HG03575 (cell line): ENCODE measurements at regions not wholly inside any gene's neighbourhood (a gene's known extent, or its start where the extent isn't known, plus 50 kb on each side); places are given as distances from the start of the nearest gene placed in this dataset.

ENCODE experiments used
- ATAC-seq: cut with Tn5 transposase; IDR thresholded peaks from one replicate; pipeline ENCODE4 v1.9.1; 2021; ENCODE audit not compliant: unreplicated experiment, insufficient number of reproducible peaks, low FRiP score; ENCODE audit errors: extremely low read depth

DNA sequence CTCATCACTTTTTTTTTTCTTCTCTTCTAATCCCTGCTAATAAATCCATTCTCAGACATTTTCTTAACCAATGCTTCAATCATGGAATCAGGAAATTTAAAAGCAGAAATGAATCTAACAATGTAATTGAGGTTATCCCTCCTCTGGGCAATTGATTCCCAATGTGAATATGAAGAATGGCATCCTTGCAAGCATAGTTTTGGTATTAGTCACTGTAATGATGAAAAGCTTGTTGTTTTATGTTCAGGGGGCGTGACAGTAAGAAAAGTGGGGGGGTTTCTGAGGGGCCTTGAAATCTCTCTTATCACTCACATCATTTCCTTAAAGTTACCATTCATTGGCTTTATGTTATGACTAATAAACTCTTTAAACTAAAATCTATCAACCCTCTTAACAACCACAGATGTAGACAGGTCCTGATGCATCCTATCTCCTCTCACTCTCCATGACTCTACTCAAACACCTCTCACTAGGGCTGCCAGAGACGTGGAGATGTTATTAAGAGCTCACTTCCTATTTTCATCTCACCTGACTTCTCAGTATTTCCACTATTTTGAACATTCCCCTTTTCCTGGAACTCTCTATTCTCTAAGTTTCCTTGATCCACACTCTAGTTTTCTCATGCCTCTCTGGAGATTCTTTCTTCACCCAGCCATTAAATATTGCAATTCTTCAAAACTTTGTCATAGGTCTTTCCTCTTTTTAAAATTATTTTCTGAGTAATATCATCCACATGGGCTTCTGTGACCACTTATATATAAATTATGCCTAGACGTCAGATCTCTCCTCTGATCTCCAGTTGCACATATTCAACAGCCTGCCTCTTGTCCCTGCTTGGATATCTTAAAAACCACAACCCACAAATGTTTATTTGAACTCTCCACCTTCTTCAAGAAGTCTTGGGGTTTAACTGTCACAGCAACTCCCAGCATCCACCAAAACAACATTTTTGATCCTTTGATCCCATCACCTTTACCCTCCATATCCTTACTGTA is 332.9 kb downstream of the CDH2 start:
- no peak for ATAC-seq

DNA sequence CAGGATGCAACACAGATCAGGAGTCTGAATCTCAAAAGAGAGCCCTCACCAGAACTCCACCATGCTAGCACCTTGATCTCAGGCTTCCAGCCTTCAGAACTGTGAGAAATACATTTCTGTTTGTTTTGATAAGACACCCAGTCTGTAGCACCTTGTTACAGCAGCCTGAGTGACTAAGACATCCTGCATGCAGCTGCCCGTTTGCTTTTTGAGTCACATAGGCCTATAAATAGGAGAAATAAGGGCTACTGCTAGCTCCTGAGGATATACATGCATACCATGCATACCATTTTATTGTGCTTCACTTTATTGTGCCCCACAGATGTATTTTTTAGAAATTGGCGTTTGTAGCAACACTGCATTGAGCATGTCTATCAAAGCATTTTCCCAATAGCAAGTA is 337.8 kb downstream of the CDH2 start:
- ATAC-seq: no peak

DNA sequence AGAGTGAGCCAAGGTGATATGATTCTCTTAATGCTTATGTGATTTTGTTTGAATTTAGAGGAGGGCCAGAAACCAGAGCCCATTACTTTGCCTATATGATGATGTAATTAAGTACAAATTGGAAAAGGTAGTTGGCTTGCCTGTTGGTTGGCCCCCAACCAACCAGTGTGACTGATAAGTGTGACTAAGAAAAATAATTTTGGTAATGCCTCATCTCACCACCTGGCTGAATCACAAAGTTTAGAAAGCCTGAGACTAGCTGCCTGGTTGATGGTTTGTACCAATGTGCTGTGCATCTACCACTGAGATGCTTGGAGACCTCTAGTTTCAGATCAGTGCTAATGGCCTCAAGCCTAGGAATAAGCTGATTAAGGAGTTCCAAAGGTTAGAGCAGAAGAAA is 338.7 kb downstream of the CDH2 start:
- ATAC-seq: no peak

DNA sequence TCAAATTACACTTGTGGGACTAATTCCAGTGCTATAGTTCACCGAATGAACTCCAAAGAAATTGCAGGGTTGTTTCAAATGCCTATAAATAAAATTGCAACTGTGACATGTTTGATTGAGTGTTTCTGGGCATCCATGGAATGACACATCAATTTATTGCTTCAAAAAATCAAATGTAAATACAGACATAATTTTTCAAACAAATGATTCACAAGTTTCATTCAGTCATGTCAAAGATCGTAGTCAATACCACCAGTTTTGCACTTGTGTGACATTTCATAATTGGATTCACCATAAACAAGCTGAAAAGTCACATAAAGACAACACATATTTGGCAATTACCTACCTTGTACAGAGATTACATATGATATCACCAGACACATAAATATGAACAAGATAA is 350.8 kb downstream of the CDH2 start:
- ATAC-seq: no peak

DNA sequence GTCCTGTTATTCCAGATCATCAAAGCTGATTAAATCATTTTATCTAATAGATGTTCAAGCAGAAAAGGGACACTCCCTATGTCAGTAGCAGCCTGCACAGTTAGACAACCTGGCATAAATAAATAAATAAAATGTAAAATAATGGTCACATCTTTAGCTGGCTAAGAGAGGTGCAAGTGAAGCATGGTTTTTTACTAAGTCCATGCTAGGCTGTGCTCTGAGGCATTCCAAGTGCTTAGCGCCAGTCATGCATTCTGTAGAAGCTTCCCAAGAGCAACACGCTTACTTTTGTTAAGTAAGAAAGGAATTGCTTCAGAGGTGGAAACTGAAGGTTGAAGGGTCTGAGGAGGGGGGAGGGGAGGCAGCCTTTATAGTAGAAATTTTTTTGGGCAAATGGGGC is 351.2 kb downstream of the CDH2 start:
- ATAC-seq: no peak

DNA sequence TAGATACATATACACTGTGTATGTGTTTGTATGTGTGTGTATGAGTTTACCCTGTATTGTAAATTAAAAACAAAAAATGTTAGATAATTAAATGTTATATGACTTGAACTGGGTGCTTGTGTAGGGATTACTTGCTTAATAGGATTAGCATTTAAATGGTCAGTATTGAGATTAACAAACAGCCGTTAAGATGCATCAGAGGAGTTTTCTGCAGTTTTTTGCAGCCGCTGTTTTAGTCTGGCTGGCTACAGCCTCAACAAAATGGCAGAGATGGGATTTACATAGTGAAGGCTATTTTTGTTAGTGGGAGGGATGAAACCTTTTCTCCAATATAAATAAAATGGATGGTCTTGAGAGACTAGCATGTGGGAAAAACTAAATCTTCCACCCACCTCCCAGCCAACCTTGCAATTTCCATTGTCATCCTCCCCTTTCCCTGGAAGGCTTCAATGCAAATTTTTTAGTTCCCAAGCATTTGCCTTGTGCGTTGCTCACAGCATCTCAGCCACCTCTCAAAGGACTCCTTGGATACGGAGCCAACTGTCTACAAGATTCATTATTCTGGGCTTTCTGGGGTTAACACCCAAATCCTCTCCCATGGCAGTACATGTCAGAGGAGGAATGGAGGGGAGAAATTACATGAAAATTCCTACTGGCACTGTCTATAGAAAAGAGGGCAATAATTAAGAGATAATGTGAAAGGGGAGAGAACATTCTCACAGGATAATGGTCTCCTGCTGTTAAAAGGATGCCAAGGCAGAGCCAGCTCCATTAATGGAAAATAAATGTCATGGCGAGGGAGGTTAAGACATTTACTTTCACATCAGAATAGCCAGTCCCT is 351.9 kb downstream of the CDH2 start:
- ATAC-seq: no peak

DNA sequence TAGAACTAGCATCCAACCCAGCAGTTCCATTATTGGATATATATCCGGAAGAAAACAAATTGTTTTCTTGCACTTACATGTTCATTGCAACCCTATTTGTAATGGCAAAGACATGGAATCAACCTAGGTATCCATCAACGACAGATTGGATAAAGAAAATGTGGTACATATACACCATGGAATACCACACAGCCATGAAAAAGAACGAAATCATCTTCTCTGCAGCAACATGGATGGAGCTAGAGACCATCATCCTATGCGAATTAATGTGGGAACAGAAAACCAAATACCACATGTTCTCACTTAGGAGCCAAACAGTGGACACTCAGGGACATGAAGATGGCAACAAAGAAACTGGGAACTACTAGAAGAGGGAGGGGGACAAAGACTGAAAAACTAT is 352.7 kb downstream of the CDH2 start:
- ATAC-seq: no peak

DNA sequence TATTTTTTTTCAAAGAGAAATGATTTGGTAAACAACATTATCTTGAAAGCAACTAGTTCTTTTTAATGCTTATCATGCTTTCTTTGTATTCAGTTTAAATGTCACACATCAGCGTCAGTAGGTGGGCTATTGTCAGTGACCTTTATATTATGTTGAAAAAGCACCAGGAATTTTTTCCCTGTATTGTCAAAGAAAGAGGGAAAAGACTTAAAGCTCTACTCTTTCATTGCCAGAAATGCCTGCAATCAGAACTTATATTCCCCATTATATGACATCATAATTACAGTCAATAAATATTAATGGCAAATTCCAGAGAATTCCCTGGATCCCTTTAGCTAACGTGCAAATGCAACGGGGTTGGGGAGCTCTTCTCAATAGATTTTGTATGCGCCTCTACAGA is 353.9 kb downstream of the CDH2 start:
- ATAC-seq: no peak

DNA sequence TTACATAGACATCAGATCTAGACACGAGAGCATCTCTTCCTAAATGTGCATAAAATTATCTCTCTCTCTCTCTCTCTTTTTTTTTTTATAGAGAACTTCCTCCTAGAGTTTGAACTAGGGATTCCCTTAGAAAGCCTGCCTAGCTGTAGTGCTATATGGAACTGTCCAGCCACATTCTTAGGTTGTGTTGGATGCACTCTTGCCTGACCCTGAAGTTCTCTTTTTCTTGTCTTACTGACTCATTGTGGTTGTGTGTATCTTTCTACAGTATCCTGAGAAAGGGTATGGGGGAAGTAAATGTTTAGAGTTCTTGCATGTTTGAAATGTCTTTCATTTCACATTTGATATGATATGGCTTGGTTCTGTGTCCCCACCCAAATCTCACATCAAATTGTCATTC is 368.2 kb downstream of the CDH2 start:
- ATAC-seq: no peak

DNA sequence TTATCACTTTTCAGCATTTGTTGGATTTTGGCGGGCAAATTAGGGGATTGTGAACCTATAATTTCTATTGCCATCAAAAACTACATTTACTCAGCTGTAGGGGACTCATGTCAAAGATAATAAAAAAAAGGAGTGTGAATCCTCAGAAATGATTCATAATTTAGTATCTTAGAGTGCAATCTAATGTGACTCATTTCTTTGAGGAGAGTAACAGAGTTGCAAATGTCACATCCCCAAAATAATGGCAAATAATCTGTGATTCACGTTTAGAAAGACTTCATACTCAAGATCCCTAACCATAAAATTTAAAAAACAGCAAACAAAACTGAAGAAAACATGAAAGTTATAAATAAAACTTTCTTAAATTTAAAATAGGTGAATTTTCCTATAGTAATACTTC is 373.0 kb downstream of the CDH2 start:
- no peak for ATAC-seq

DNA sequence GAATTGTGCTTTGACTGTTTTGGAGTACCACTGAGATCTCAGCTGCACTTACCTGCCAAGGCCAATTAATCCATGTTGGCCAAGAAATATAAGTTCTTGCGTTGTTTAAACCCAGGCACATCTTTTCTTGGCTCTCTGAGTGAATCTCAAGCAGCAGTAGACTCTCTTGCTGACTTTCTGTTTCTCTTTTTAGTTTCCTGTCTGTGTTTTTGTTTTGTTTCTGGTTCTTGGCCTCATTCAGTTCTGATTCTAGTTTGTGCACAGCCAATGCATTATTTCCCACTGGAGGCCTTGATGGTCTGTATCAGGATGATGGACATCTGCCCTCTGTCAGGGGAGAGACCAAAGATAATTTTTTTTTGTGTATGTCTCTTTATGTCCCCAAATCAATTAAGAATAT is 379.4 kb downstream of the CDH2 start:
- ATAC-seq: no peak

DNA sequence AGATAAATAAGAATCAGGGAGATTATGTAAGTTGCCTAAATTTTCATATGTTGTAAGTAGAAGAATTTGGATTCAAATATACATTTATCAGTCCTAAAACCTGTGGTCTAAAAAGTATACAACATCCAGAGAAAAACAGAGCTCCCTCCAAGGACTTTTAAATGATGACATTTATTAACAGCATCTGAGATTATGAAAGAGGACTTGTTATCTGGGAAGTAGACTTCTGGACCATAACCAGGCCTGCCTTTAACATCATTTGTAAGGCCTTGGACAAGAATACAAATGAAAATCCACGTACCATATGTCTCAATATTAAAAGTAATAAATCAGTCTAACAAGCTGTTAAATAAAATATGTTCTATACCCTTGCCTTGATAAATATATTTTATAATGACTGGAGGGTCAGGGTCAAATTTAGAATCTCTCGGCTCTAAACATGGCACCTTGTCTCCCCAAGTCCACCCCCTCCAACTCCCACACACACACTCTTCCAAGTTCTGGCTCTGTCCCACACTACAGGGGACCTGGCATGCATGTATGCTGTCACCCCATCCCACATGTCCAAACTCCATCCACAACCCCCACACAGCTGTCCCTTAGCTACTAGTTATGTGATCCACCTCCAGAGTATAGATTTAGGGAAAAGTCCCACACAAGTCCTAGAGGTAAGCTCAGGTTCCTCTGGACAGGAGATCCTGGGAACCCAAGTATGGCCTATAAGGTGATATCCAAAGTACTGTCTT is 382.6 kb downstream of the CDH2 start:
- ATAC-seq: no peak

DNA sequence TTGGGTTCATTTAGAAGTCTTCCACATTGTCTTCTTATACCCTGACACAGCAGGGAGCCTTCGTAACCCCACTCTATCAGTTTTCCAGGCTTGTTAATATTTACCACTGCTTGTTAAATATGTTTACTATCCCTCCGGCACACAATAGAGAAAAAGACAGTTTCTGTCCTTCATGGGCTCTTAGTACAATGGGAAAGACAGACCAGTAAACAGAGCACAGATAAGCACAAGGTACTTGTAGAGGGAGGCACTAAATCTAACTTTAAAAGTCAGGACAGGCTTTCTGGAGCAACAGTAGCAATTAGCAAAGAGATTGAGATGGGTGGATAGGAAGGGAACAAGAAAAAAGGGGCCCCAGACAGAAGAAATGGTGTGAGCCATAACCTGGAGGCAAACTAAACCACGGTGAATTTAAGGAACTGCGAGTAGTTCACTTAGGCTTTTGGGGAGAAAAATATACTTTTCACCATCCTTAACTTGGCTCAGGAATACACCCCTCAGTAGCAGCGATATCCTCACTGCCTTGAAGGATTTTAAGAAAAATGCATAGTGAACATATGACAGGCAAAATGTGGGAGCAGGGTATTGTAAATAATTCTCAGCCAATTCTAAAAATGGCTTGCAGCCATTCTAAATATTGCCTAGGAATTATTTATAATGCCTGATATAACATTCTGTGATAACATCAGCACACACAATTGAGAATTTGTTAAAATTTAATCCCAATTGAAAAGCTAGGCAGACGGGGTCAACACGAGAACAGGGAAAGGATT is 383.7 kb downstream of the CDH2 start:
- ATAC-seq: no peak

DNA sequence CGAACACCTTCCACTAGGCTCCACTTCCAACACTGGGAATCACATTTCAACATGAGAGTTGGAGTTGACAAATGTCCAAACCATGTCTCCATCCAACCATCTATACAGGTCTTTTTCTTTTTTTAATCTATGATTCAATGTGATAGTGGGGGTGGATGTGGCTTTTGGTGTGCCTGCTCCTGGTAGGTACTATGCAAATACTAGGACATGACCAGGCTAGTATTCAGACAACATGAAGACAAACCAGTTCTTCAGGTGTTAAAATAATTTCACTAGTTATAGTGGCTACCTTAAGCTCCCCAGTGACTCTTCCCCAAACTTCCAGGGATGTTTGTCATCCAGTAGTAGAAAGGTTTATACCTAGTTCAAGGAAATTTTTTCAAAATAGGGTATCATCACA is 387.5 kb downstream of the CDH2 start:
- ATAC-seq: no peak

DNA sequence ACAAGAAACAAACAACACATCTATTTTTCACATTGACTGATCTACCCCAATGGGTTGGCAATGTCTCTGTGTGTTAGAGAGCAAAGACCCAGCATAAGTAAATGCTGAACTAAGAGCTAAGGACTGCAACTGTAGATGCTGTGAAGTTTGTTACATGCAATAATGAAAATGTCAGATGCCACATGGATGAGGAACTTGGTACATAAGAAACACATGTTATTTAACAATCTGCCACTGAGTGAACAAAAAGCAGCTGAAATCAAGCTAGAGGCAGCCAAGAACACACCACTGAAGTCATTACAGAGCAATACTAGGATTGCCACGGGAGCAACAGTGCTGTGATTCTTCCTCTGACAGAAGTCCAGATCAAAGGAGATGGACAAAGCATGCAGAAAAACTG is 389.4 kb downstream of the CDH2 start:
- ATAC-seq: no peak

DNA sequence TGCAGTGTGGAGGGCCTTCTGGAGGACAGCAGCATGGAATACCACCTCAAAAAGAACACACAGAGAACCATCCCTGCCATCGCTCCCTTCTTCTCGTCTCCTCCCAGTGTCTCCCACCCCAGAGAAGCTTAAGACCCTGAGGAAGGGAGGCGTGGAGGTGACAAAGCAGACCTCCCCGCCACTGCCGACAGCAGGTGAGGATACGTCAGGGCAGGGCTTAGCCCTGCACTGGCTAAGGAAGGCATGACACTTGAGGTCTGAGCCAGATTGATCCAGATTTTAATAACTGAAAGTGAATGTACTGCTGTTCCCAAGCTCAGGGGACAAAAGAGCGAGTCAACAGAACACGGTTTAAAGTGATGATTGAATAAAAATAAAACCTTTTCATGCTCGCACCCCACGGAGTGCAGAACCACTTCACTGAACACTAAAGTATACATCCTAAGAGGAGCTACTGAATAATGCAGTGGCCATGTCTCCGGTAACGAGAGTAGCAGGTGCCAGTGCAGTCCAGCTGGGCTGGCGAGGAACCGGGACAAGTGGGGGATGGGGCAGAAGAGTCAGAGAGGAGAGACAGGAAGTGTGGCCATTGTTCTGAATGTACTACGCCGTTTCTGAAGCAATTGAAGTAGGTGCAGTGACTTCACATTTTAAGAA is 391.0 kb downstream of the CDH2 start:
- ATAC-seq: no peak

DNA sequence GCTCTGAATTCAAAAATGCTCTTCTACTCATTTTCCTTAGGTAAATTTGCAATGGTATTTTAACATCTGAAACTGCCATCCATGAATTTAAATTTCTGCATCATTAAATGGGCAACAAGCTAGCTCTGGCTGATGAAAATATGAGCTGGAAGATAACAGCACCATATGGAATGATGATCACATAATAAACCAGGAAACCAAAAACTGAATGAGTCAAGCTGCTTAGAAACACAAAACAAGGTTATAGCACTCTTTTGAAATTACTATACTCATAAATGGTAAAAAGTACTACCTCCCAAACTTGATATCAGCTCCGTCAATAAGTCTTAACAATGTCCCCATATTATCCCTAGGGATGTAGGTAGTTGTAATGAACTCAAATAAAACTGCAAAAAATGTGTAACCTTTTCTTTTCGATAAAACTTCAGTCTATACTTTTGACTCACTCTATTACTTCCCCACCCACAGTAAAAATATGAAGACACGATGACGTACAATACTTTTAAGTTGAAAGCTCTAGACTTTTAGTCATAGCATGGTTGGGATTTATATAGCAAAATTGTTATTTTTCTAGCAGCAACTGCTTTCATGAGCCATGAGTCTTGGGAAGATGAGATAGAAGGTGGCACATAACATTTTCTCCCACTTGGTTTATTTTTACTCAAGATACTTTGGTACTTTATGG is 396.7 kb downstream of the CDH2 start:
- ATAC-seq: no peak

DNA sequence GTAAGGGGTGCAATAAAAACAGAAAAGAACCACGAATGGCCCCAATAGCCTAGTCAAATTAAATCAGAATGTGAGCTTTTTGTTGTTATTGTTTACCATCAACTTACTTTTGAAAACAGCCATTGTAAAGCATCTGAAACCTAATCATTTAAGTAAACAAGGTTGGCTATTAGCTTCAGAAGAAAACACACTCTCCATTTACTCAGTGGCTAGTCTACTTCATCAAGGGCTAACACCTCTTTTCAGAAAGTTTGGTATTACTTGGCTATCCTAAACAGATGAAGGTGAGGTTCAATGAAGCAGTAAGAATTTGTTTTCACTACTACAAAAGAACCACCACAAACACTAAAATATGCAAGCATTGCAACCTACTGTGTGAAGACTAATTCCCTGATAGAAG is 398.0 kb downstream of the CDH2 start:
- no peak for ATAC-seq
